GM12865 (cell line): ENCODE measurements at regions not wholly inside any gene's neighbourhood (a gene's known extent, or its start where the extent isn't known, plus 50 kb on each side); places are given as distances from the start of the nearest gene placed in this dataset.
"Not testable (repeated sequence)": the region's sequence is repeated elsewhere in the genome, so short reads cannot be mapped to it uniquely, and the experiment has no call there.

Experiments
- DNase-seq: peaks from one replicate; pipeline ENCODE4 v3.0.0; 2010; ENCODE audit warnings: low read depth
- H3K4me3 ChIP-seq: 2 replicates; pipeline ENCODE4 v1.5.1; 2011; ENCODE audit warnings: mild to moderate bottlenecking, low read depth, low read length, control low read depth
- TF ChIP-seq, protein P1 (sequence below): IDR thresholded peaks from 2 replicates; pipeline ENCODE4 v1.5.1; 2011; ENCODE audit warnings: low read length, control low read depth, low read depth, inconsistent platforms; ENCODE audit not compliant: insufficient read depth; ENCODE audit errors: missing control alignments

DNA sequence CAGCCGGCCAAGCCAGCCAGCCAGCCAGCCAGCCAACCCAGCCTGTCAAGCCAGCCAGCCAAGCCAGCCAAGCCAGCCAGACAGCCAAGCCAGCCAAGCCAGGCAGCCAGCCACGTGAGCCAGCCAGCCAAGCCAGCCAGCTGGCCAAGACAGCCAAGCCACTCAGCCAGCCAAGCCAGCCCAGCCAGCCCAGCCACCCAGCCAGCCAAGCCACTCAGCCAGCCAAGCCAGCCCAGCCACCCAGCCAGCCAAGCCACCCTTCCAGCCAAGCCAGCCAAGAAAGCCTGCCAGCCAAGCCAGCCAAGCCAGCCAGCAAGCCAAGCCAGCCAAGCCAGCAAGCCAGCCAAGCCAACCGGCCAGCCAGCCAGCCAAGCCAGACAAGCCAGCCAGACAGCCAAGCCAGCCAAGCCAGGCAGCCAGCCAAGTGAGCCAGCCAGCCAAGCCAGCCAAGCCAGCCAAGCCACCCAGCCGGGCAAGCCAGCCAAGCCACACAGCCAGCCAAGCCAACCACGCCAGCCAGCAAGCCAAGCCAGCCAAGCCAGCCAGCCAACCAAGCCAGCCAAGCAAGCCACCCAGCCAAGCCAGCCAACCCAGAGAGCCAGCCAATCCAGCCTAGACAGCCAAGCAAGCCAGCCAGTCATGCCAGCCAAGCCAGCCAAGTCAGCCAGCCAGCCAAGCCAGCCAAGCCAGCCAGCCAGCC is 199.5 kb downstream of the GOLGA6L6 start:
- TF ChIP-seq, protein P1, sequence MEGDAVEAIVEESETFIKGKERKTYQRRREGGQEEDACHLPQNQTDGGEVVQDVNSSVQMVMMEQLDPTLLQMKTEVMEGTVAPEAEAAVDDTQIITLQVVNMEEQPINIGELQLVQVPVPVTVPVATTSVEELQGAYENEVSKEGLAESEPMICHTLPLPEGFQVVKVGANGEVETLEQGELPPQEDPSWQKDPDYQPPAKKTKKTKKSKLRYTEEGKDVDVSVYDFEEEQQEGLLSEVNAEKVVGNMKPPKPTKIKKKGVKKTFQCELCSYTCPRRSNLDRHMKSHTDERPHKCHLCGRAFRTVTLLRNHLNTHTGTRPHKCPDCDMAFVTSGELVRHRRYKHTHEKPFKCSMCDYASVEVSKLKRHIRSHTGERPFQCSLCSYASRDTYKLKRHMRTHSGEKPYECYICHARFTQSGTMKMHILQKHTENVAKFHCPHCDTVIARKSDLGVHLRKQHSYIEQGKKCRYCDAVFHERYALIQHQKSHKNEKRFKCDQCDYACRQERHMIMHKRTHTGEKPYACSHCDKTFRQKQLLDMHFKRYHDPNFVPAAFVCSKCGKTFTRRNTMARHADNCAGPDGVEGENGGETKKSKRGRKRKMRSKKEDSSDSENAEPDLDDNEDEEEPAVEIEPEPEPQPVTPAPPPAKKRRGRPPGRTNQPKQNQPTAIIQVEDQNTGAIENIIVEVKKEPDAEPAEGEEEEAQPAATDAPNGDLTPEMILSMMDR = no peak
- no peak overlapping the region for H3K4me3 ChIP-seq
- no peak for DNase-seq

DNA sequence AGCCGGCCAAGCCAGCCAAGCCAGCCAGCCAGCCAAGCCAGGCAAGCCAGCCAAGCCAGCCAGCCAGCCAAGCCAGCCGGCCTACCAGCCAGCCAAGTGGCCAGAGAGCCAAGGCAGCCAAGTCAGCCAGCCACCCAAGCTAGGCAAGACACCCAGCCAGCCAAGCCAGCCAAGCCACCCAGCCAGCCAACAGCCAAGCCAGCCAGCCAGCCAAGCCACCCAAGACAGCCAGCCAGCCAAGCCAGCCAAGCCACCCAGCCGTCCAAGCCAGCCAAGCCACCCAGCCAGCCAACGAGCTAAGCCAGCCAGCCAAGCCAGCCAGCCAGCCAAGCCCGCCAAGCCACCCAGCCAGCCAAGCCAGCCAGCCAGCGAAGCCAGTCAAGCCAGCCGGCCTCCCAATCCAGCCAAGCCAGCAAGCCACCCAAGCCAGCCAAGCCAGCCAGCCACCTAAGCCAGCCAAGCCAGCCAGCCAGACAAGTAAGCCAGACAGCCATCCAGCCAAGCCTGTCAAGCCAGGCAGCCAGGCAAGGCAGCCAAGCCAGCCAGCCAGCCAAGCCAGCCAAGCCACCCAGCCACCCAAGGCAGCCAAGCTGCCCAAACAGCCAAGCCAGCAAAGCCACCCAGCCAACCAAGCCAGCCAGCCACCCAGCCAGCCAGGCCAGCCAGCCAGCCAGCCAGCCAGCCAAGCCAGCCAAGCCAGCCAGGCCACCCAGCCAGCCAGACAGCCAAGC is 200.5 kb downstream of the GOLGA6L6 start:
- no peak overlapping the region for H3K4me3 ChIP-seq
- TF ChIP-seq, protein P1 = no peak
- peak; percentile 46 for DNase-seq

DNA sequence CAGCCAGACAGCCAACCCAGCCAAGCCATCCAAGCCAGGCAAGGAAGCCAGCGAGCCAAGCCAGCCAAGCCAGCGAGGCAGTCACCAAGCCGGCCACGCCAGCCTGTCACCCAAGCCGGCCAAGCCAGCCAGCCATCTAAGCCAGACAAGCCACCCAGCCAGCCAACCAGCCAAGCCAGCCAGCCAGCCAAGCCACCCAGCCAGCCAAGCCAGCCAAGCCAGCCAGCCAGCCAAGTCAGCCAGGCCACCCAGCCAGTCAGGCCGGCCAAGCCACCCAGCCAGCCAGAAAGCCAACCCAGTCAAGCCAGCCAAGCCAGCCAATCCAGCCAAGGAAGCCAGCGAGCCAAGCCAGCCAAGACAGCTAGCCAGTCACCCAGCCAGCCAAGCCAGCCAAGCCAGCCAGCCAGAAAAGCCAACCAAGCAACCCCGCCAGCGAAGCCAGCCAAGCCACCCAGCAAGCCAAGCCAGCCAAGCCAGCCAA is 201.2 kb downstream of the GOLGA6L6 start:
- TF ChIP-seq, protein P1 = no peak
- no peak overlapping the region for H3K4me3 ChIP-seq
- DNase-seq = peak; percentile 47

DNA sequence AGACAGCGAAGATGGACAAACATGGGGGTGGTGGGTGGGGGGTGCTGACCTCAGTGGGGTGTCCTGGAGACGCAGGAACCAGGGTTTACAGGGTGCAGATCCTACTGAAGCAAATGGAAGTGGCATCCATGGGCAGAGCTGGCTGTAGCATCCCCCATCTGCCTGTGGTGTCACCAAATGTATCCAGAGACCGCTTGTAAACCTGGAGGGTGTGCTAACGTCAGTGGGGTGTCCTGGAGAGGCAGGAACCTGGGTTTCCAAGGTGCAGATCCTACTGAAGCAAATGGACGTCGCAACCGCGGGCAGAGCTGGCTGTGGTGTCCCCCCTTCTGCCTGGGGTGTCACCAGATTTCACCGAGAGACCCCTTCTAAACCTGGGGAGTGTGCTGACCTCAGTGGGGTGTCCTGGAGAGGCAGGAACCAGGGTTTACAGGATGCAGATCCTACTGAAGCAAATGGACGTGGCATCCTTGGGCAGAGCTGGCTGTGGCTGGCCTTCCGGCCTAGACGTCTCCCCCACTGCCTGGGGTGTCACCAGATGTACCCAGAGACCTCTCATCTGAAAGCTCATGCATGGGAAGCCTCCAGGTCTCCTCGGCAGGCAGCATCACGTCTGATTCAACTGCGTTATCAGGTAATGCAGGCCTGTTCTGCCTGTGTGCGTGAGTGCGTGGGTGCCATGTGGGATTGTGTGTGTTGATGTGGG is 202.4 kb downstream of the GOLGA6L6 start:
- not testable (repeated sequence) for DNase-seq, H3K4me3 ChIP-seq

DNA sequence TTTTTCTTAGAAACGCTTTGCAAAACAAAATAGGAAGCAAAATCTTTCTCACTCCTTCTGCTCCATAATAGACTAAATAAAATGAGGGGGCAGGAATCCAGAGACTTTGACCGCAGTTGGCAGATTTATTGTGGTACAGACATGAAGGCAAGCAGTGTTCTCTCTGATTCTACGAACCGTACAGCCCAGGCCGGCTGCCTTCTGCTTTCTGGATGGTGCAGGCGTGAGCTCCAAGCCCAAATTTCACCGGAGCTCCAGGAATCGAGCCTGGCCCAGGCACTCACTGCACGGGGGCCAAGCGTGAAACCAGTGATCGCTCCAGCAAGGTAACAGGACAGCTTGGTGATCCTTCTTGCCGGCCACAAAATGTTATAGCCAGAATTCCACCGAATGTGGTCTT is 202.9 kb downstream of the GOLGA6L6 start:
- DNase-seq, H3K4me3 ChIP-seq: not testable (repeated sequence)

DNA sequence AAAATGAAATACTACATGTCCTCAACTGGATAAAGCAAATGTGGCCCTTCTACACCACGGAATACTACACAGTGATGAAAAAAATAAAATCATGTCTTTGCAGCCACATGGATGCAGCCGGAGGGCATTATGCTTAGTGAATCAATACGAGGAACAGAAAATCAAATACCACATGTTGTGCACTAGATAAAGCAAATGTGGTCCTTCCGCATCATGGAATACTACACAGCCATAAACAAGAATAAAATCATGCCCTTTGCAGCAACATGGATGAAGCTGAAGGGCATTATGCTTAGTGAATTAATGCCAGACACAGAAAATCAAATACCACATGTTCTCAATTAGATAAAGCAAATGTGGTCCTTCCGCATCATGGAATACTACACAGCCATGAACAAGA is 204.4 kb downstream of the GOLGA6L6 start:
- DNase-seq, H3K4me3 ChIP-seq: not testable (repeated sequence)

DNA sequence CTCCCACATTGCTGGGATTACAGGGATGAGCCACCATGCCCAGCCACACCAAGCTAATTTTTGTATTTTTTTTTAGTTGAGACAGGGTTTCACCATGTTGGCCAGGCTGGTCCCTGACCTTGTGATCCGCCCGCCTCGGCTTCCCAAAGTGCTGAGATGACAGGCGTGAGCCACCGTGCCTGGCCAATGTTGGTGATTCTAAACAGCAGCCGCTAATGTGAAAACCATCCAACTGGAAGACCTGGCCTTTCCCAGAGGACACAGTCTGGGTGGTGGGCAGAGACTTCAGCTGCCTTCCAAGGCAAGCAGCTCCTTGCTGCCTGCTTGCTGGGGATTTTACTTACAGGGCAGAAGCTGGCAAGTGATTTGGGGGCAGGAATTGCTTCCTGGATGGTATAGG is 207.1 kb downstream of the GOLGA6L6 start:
- not testable (repeated sequence) for DNase-seq, H3K4me3 ChIP-seq

DNA sequence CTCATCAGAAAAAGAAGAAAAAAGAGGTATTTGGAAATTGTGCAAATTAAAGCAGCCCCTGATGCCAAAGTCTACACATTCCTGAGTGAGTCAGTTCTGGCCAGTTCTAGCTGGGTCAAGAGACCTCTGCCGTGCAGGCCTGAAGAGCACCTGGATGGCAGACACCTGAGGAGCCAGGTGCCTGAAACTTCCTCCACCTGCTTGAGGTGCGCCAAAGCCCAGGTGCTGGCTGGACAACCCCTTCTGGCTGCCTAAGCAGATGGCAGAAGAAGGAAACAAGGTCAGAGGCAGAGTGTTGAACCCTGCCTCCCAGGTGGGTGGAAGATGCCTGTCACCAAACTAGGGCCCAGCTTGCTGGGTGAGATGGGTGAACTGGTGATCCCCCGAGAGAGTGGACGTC is 215.8 kb downstream of the GOLGA6L6 start:
- not testable (repeated sequence) for DNase-seq, H3K4me3 ChIP-seq

DNA sequence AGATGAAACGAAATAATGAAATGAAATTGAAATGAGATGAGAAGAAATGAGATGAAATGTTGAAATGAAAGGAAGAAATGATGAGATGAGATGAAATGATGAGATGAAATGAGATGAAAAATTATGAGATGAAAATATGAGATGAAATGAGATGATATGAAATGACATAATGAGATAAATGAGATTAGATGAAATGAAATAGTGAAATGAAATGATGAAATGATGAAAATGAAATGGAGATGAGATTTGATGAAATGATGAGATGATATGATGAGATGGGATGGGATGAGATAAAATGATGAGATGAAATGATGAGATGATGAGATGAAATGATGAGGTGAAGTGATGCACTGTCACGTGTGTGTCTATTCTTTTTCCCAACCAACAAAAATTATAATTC is 224.5 kb downstream of the GOLGA6L6 start:
- not testable (repeated sequence) for H3K4me3 ChIP-seq, DNase-seq

DNA sequence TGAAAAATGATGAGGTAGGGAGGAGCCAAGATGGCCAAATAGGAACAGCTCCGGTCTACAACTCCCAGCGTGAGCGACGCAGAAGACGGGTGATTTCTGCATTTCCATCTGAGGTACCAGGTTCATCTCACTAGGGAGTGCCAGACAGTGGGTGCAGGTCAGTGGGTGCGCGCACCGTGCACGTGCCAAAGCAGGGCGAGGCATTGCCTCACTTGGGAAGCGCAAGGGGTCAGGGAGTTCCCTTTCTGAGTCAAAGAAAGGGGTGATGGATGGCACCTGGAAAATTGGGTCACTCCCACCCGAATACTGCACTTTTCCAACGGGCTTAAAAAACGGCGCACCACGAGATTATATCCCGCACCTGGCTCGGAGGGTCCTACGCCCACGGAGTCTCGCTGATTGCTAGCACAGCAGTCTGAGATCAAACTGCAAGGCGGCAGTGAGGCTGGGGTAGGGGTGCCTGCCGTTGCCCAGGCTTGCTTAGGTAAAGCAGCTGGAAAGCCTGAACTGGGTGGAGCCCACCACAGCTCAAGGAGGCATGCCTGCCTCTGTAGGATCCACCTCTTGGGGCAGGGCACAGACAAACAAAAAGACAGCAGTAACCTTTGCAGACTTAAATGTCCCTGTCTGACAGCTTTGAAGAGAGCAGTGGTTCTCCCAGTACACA is 230.5 kb downstream of the GOLGA6L6 start:
- not testable (repeated sequence) for H3K4me3 ChIP-seq, DNase-seq
